Gastroesophageal sphincter (tissue), 3 donors: ENCODE measurements at regions not wholly inside any gene's neighbourhood (a gene's known extent, or its start where the extent isn't known, plus 50 kb on each side); places are given as distances from the start of the nearest gene placed in this dataset.

Source experiments
- CTCF ChIP-seq, 4 experiments: fragments of 200-600 bp in 2 of 4; fragments of 450-650 bp in 2 of 4; sonication (generic) in 1 of 4; IDR thresholded peaks; one replicate each; pipeline ENCODE4 v1.5.1; 2017 to 2019; ENCODE audit warnings: antibody characterized with exemption in 4 of 4, mild to moderate bottlenecking in 2 of 4, moderate library complexity in 2 of 4
- EP300 ChIP-seq: sonication (generic); formaldehyde crosslinking; IDR thresholded peaks from one replicate; pipeline ENCODE4 v1.6.1; 2017; ENCODE audit warnings: antibody characterized with exemption, mild to moderate bottlenecking
- POLR2AphosphoS5 ChIP-seq: sonication (generic); formaldehyde crosslinking; IDR thresholded peaks from one replicate; pipeline ENCODE4 v1.6.1; 2017; ENCODE audit warnings: antibody characterized with exemption

- TF ChIP-seq CTCF (IDR thresholded peaks at IDR 0.05) (no peak), POLR2AphosphoS5 (no peak), EP300 (no peak)
Observed at GRCh38 chr15:47395076-47395475, 322.2 kb upstream of the SEMA6D start.
